ENCODE measurements at regions not wholly inside any gene's neighbourhood (a gene's known extent, or its start where the extent isn't known, plus 50 kb on each side); places are given as distances from the start of the nearest gene placed in this dataset.

- TF ChIP-seq, protein P1, sequence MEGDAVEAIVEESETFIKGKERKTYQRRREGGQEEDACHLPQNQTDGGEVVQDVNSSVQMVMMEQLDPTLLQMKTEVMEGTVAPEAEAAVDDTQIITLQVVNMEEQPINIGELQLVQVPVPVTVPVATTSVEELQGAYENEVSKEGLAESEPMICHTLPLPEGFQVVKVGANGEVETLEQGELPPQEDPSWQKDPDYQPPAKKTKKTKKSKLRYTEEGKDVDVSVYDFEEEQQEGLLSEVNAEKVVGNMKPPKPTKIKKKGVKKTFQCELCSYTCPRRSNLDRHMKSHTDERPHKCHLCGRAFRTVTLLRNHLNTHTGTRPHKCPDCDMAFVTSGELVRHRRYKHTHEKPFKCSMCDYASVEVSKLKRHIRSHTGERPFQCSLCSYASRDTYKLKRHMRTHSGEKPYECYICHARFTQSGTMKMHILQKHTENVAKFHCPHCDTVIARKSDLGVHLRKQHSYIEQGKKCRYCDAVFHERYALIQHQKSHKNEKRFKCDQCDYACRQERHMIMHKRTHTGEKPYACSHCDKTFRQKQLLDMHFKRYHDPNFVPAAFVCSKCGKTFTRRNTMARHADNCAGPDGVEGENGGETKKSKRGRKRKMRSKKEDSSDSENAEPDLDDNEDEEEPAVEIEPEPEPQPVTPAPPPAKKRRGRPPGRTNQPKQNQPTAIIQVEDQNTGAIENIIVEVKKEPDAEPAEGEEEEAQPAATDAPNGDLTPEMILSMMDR (IDR thresholded peaks at IDR 0.05): no peak
- no peak for TF ChIP-seq EP300 (IDR thresholded peaks at IDR 0.05)
- TF ChIP-seq POLR2A (IDR thresholded peaks at IDR 0.05): no peak
Observed at GRCh38 chr17:17402558-17402957, 74.2 kb upstream of the MED9 start.

Data from sigmoid colon (tissue), 4 donors.